Ecto neural progenitor cell (in vitro differentiated cells): ENCODE measurements at regions not wholly inside any gene's neighbourhood (a gene's known extent, or its start where the extent isn't known, plus 50 kb on each side); places are given as distances from the start of the nearest gene placed in this dataset.

ENCODE experiments used
- DNase-seq: peaks from one replicate; pipeline ENCODE4 v3.0.0-alpha.2; 2018; ENCODE audit warnings: low spot score

- DNase-seq: peak; percentile 56
Observed at GRCh38 chrX:68894513-68895340, 65.9 kb downstream of the EFNB1 start.

- DNase-seq: no peak
Observed at GRCh38 chrX:68894142-68894512, 65.3 kb downstream of the EFNB1 start.

DNA sequence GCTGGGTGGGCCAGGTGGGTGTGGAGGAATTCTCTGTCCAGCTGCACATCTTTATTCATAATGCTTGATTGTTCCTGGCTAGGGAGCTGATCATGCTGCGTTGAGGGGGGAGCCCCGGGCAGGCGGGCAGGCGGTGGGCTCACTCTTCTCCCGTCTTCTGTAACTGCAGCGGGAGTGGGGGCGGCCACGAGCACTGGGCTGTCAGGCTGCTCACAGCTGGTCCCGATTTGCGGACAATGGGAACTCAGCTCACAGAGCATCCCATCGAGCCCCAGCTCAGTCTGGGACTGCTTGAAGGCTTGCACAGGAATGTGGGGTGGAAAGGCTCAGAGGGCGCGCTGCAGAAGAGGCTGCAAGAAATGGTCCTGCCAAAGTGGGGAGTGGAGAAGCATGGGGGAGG lies 63.8 kb downstream of the EFNB1 start:
- peak; percentile 57 for DNase-seq

- DNase-seq: no peak
Observed at GRCh38 chrX:68892134-68892533, 63.3 kb downstream of the EFNB1 start.
